Epithelial cell of esophagus (primary cell): ENCODE measurements at regions not wholly inside any gene's neighbourhood (a gene's known extent, or its start where the extent isn't known, plus 50 kb on each side); places are given as distances from the start of the nearest gene placed in this dataset.

ENCODE experiments used
- DNase-seq: peaks from one replicate; pipeline ENCODE4 v3.0.0; 2010; ENCODE audit warnings: low read depth
- H3K4me3 ChIP-seq: 2 replicates; pipeline ENCODE4 v1.5.1; 2011; ENCODE audit warnings: mild to moderate bottlenecking, low read length, control low read depth
- CTCF ChIP-seq: IDR thresholded peaks from 2 replicates; pipeline ENCODE4 v1.5.1; 2011; ENCODE audit warnings: low read depth, mild to moderate bottlenecking, low read length, control low read depth, inconsistent platforms; ENCODE audit not compliant: insufficient read depth; ENCODE audit errors: missing control alignments

DNA sequence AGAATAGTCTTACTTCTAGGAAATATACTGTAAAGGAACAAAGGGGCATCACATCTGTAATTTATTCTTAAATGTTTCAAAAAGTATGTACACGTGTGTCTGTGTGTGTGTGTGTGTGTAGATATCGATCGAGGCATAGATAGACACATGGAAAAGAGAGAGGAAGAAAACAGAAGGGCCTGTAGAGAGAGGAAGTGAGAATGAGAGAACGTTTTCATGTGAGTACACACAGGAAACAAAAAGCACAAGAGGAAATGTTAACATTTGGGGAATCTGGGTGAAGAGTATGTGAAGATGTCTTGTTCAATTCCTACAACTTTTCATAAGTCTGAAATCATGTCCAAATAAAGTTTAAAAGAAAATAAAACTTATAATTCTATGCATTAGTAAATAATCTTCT, 286.5 kb upstream of the SORCS1 start:
- no peak for DNase-seq
- no peak for TF ChIP-seq CTCF
- no peak overlapping the region for H3K4me3 ChIP-seq

- no peak for DNase-seq
- H3K4me3 ChIP-seq: no peak overlapping the region
- TF ChIP-seq CTCF: no peak
Observed at GRCh38 chr10:107450056-107450455, 285.6 kb upstream of the SORCS1 start.

- no peak for TF ChIP-seq CTCF
- no peak overlapping the region for H3K4me3 ChIP-seq
- DNase-seq: no peak
Observed at GRCh38 chr10:107444443-107444842, 279.9 kb upstream of the SORCS1 start.

- no peak overlapping the region for H3K4me3 ChIP-seq
- no peak for TF ChIP-seq CTCF
- no peak for DNase-seq
Observed at GRCh38 chr10:107443813-107444212, 279.3 kb upstream of the SORCS1 start.

DNA sequence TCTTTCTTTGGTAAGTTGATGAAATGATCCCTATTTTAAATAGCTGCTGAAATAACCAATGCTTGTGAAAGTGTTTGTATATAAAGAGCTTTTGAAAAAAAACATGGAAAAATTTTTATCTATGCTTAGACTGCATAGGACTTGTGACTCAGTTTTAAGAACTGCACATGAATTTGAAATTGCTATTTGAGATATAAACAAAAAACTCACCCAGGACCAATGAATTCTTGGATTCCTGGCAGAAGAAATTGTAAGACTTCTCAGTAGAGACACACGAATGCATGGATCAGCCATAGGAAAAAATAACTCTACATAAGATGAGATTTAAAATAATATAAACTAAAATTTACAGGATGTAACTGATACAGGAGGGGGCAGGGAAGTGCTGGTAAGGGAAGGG, 278.8 kb upstream of the SORCS1 start:
- H3K4me3 ChIP-seq: no peak overlapping the region
- no peak for DNase-seq
- TF ChIP-seq CTCF: no peak

DNA sequence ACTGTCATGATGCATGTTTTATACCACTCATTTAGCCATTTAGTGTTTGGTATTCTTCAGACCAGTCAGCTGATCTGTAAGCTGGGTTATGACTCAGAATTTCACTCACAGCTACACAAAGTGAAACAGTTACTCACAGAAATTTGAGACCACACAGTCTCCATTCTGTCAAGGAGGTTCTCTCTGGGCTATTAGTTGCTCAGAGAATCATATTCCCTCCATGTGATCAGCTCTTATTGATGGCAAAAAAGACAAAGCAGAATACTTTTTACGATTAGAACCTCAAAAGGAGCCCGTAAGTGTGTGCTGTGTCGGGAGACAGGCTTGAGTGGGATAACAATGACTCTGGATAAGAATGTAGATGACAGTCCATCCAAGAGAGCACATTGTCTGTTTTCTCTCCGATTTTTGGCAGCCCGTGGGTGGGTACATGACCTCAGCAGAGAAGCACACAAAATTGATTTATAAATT, 277.6 kb upstream of the SORCS1 start:
- no peak for TF ChIP-seq CTCF
- no peak overlapping the region for H3K4me3 ChIP-seq
- peak; percentile 76 for DNase-seq

GRCh38 chr10:107440741-107441140, 276.2 kb upstream of the SORCS1 start:
- TF ChIP-seq CTCF: no peak
- H3K4me3 ChIP-seq: no peak overlapping the region
- DNase-seq: no peak
